Gastroesophageal sphincter (tissue), 4 donors: ENCODE measurements at regions not wholly inside any gene's neighbourhood (a gene's known extent, or its start where the extent isn't known, plus 50 kb on each side); places are given as distances from the start of the nearest gene placed in this dataset.

Experiments
- ATAC-seq: fragments of 150-250 bp; one replicate; pipeline ENCODE4 v1.9.1; 2016; ENCODE audit warnings: mild to moderate bottlenecking, moderate library complexity
- H3K27ac ChIP-seq, 4 donors: fragments of 200-600 bp; sonication (generic) in 3 of 4; 1 replicate in 3 of 4; 2 replicates in 1 of 4; pipeline ENCODE4 v1.5.1; 2016 to 2019
- H3K27me3 ChIP-seq: fragments of 200-600 bp; sonication (generic); one replicate; pipeline ENCODE4 v1.5.1; 2019
- H3K36me3 ChIP-seq, 2 donors: fragments of 200-600 bp; sonication (generic); one replicate each; pipeline ENCODE4 v1.5.1; 2019; ENCODE audit warnings: control low read depth in 1 of 2
- H3K4me1 ChIP-seq, 3 donors: fragments of 200-600 bp; sonication (generic); 1 replicate in 2 of 3; 2 replicates in 1 of 3; pipeline ENCODE4 v1.5.1; 2016 to 2019; ENCODE audit warnings: control low read depth in 2 of 3
- H3K4me3 ChIP-seq, 2 donors: fragments of 200-600 bp; sonication (generic); one replicate each; pipeline ENCODE4 v1.5.1; 2019; ENCODE audit warnings: mild to moderate bottlenecking in 1 of 2, moderate library complexity in 1 of 2
- H3K9me3 ChIP-seq, 3 donors: fragments of 200-600 bp; sonication (generic); one replicate each; pipeline ENCODE4 v1.5.1; 2017 to 2019; ENCODE audit warnings: control low read depth in 2 of 3
- CTCF ChIP-seq, 4 experiments: fragments of 200-600 bp in 2 of 4; fragments of 450-650 bp in 2 of 4; sonication (generic) in 1 of 4; IDR thresholded peaks; one replicate each; pipeline ENCODE4 v1.5.1; 2017 to 2019; ENCODE audit warnings: antibody characterized with exemption in 4 of 4, mild to moderate bottlenecking in 2 of 4, moderate library complexity in 2 of 4
- EP300 ChIP-seq: sonication (generic); formaldehyde crosslinking; IDR thresholded peaks from one replicate; pipeline ENCODE4 v1.6.1; 2017; ENCODE audit warnings: antibody characterized with exemption, mild to moderate bottlenecking
- POLR2A ChIP-seq, 2 donors: fragments of 450-650 bp; IDR thresholded peaks; one replicate each; pipeline ENCODE4 v1.6.1; 2017; ENCODE audit warnings: antibody characterized with exemption in 2 of 2, mild to moderate bottlenecking in 2 of 2, moderate library complexity in 1 of 2
- POLR2AphosphoS5 ChIP-seq: sonication (generic); formaldehyde crosslinking; IDR thresholded peaks from one replicate; pipeline ENCODE4 v1.6.1; 2017; ENCODE audit warnings: antibody characterized with exemption
- WGBS, 2 donors: methylation state at CpG; one replicate each; pipeline ENCODE4 v1.1.5; 2018; ENCODE audit warnings: low coverage in 1 of 2; 5-methylcytosine and 5-hydroxymethylcytosine counted together

- Histone ChIP-seq H3K4me1 (no peaks in the 10 kb centered on the region), H3K27me3 (no peaks in the 10 kb centered on the region), H3K9me3 (no peaks in the 10 kb centered on the region), H3K27ac (no peak overlapping the region), H3K4me3 (no peak overlapping the region), H3K36me3 (no peaks in the 10 kb centered on the region)
- TF ChIP-seq POLR2AphosphoS5 (no peak), POLR2A (IDR thresholded peaks at IDR 0.05) (no peak), EP300 (no peak), CTCF (IDR thresholded peaks at IDR 0.05) (no peak)
- WGBS, 2 donors, result 67 to 100% methylated on average over 1 of the region's 1 CpG
- no peak for ATAC-seq
These were observed 143.8 kb upstream of the SLC13A1 start for GRCh38 chr7:123343611-123344010.

DNA sequence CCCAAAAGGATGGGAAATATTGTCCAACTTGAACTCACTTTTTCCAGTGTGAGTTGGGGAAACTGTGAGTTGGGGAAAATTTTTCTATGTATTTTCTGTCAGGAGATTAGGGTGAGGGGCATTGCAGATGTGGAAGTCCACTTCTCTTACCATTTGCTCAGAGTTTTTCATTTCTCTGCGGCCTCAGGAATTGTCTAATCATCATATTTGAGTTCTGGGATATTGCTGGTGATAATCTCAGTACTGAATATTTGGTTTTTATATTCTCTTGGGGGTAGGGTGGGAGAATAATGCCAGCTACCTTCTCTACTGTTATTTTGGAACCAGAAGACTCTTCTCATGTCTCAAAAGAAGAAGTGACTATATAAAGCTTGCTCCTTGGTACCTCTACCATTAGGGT lies 141.3 kb upstream of the SLC13A1 start:
- H3K4me1 ChIP-seq, result no peaks in the 10 kb centered on the region
- ATAC-seq, result no peak
- no peak overlapping the region for H3K4me3 ChIP-seq
- no peaks in the 10 kb centered on the region for H3K9me3 ChIP-seq
- no peaks in the 10 kb centered on the region for H3K27me3 ChIP-seq
- no peak overlapping the region for H3K27ac ChIP-seq
- 86 to 91% methylated on average over 1 of the region's 1 CpG for WGBS, 2 donors
- no peak for TF ChIP-seq POLR2AphosphoS5
- TF ChIP-seq CTCF (IDR thresholded peaks at IDR 0.05), result no peak
- no peak for TF ChIP-seq EP300
- TF ChIP-seq POLR2A (IDR thresholded peaks at IDR 0.05), result no peak
- H3K36me3 ChIP-seq, result no peaks in the 10 kb centered on the region

- H3K27me3 ChIP-seq, result no peaks in the 10 kb centered on the region
- H3K27ac ChIP-seq, result no peak overlapping the region
- no peak for ATAC-seq
- H3K4me1 ChIP-seq, result no peaks in the 10 kb centered on the region
- no peak overlapping the region for H3K4me3 ChIP-seq
- TF ChIP-seq POLR2A (IDR thresholded peaks at IDR 0.05), result no peak
- no peak for TF ChIP-seq EP300
- TF ChIP-seq CTCF (IDR thresholded peaks at IDR 0.05), result no peak
- TF ChIP-seq POLR2AphosphoS5, result no peak
- H3K36me3 ChIP-seq, result no peaks in the 10 kb centered on the region
- H3K9me3 ChIP-seq, result no peaks in the 10 kb centered on the region
These were observed 138.9 kb upstream of the SLC13A1 start for GRCh38 chr7:123338688-123339087.

- WGBS, 2 donors, result 75 to 100% methylated on average over 1 of the region's 4 CpGs
- no peak for ATAC-seq
These were observed 130.3 kb upstream of the SLC13A1 start for GRCh38 chr7:123329988-123330643.

More at GRCh38 chr7:123329988-123330643, 130.3 kb upstream of the SLC13A1 start:
- H3K9me3 ChIP-seq, result peaks cover 0 to 6% (median 0%) of the 10 kb centered on the region in 3 donors
- H3K27ac ChIP-seq, result no peak overlapping the region
- H3K27me3 ChIP-seq, result no peaks in the 10 kb centered on the region
- TF ChIP-seq POLR2AphosphoS5 (no peak), CTCF (IDR thresholded peaks at IDR 0.05) (no peak), EP300 (no peak), POLR2A (IDR thresholded peaks at IDR 0.05) (no peak)
- H3K4me3 ChIP-seq, result no peak overlapping the region
- no peaks in the 10 kb centered on the region for H3K4me1 ChIP-seq
- H3K36me3 ChIP-seq, result no peaks in the 10 kb centered on the region
